HG03097 (cell line): ENCODE measurements at regions not wholly inside any gene's neighbourhood (a gene's known extent, or its start where the extent isn't known, plus 50 kb on each side); places are given as distances from the start of the nearest gene placed in this dataset.

Experiments
- ATAC-seq: cut with Tn5 transposase; IDR thresholded peaks from one replicate; pipeline ENCODE4 v1.9.1; 2021; ENCODE audit not compliant: unreplicated experiment, low FRiP score

- no peak for ATAC-seq
Observed at GRCh38 chr1:55679971-55680370, 464.8 kb upstream of the USP24 start.

GRCh38 chr1:55673416-55673815 is 458.3 kb upstream of the USP24 start:
- ATAC-seq, result no peak

- no peak for ATAC-seq
Observed at GRCh38 chr1:55670331-55671082, 455.3 kb upstream of the USP24 start.

GRCh38 chr1:55669293-55669692 is 454.1 kb upstream of the USP24 start:
- ATAC-seq, result no peak

GRCh38 chr1:55662875-55663274 is 447.7 kb upstream of the USP24 start:
- ATAC-seq, result no peak

- no peak for ATAC-seq
Observed at GRCh38 chr1:55658917-55659316, 443.8 kb upstream of the USP24 start.

GRCh38 chr1:55654750-55655149 is 439.6 kb upstream of the USP24 start:
- ATAC-seq, result no peak

GRCh38 chr1:55654171-55654570 is 439.0 kb upstream of the USP24 start:
- ATAC-seq, result no peak

GRCh38 chr1:55650444-55650843 is 435.3 kb upstream of the USP24 start:
- no peak for ATAC-seq

GRCh38 chr1:55646181-55646580 is 431.0 kb upstream of the USP24 start:
- ATAC-seq, result no peak

- ATAC-seq, result no peak
Observed at GRCh38 chr1:55645270-55645669, 430.1 kb upstream of the USP24 start.

GRCh38 chr1:55641947-55642346 is 426.8 kb upstream of the USP24 start:
- ATAC-seq, result no peak

- no peak for ATAC-seq
Observed at GRCh38 chr1:55640708-55641473, 425.7 kb upstream of the USP24 start.

GRCh38 chr1:55639526-55639925 is 424.4 kb upstream of the USP24 start:
- ATAC-seq, result no peak

- no peak for ATAC-seq
Observed at GRCh38 chr1:55639051-55639450, 423.9 kb upstream of the USP24 start.

- no peak for ATAC-seq
Observed at GRCh38 chr1:55636696-55637095, 421.5 kb upstream of the USP24 start.

GRCh38 chr1:55635856-55636255 is 420.7 kb upstream of the USP24 start:
- ATAC-seq, result no peak

GRCh38 chr1:55634516-55634915 is 419.4 kb upstream of the USP24 start:
- no peak for ATAC-seq

- ATAC-seq, result no peak
Observed at GRCh38 chr1:55632906-55633305, 417.7 kb upstream of the USP24 start.

- no peak for ATAC-seq
Observed at GRCh38 chr1:55632058-55632457, 416.9 kb upstream of the USP24 start.

GRCh38 chr1:55631509-55631908 is 416.3 kb upstream of the USP24 start:
- ATAC-seq, result no peak

- no peak for ATAC-seq
Observed at GRCh38 chr1:55626326-55626725, 411.2 kb upstream of the USP24 start.
